Thyroid gland (tissue), 4 donors: ENCODE measurements at regions not wholly inside any gene's neighbourhood (a gene's known extent, or its start where the extent isn't known, plus 50 kb on each side); places are given as distances from the start of the nearest gene placed in this dataset.

Experiments used
- CTCF ChIP-seq, 6 experiments: fragments of 200-600 bp in 3 of 6; fragments of 450-650 bp in 3 of 6; sonication (generic) in 3 of 6; IDR thresholded peaks; one replicate each; pipeline ENCODE4 v1.5.1; 2016 to 2019; ENCODE audit warnings: antibody characterized with exemption in 6 of 6, mild to moderate bottlenecking in 2 of 6, inconsistent platforms in 1 of 6, moderate library complexity in 1 of 6
- POLR2A ChIP-seq, 2 donors: fragments of 450-650 bp; IDR thresholded peaks; one replicate each; pipeline ENCODE4 v1.6.1; 2017; ENCODE audit warnings: antibody characterized with exemption in 2 of 2, mild to moderate bottlenecking in 2 of 2, moderate library complexity in 1 of 2

- TF ChIP-seq CTCF (IDR thresholded peaks at IDR 0.05): no peak
- no peak for TF ChIP-seq POLR2A (IDR thresholded peaks at IDR 0.05)
Observed at GRCh38 chr12:58819345-58819744, 101.0 kb downstream of the LRIG3 start.
